ENCODE measurements at regions not wholly inside any gene's neighbourhood (a gene's known extent, or its start where the extent isn't known, plus 50 kb on each side); places are given as distances from the start of the nearest gene placed in this dataset.

DNA sequence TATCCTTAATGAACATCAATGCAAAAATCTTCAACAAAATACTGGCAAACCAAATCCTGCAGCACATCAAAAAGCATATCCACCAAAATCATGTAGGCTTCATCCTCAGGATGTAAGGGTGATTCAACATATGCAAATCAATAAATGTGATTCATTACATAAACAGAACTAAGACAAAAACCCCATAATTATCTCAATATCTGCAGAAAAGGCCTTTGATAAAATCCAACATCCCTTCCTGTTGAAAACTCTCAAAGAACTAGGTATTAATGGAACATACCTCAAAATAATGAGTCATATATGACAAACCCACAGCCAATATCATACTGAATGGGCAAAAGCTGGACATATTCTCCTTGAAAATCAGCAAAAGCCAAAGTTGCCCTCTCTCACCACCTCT, 54.6 kb upstream of the DEPDC1 start:
- no peak for FAIRE-seq

DNA sequence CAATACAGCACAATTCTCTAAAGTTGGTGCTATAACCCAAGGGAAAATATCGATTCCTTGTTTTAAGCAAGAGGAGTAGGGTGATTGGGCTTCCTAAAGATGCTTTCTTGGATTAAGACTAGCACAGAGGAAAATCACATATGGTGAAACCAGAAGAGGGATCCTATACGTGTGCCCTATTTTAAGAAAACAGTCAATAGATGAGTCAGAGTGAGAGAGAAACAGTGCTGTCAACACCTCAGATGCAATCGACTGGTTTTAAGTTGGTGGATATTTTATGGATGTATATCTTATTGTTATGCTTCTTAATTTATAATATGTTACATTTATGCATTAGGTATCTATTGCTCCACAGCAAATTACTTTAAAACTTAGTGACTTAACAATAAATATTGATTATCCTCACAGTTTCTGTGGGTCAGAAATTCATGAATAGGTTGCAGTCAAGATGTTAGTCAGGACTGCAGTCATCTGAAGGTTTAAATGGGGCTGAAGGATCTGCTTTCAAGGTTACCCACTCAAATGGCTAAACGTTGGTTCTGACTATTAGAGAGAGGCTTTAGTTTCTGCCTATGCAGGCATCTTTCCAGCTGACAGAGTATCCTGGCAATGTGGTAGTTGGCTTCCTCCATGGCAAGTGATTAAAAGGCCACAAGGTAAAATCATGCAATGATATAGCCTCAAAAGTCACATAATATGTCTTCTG, 61.6 kb upstream of the DEPDC1 start:
- FAIRE-seq, result no peak

DNA sequence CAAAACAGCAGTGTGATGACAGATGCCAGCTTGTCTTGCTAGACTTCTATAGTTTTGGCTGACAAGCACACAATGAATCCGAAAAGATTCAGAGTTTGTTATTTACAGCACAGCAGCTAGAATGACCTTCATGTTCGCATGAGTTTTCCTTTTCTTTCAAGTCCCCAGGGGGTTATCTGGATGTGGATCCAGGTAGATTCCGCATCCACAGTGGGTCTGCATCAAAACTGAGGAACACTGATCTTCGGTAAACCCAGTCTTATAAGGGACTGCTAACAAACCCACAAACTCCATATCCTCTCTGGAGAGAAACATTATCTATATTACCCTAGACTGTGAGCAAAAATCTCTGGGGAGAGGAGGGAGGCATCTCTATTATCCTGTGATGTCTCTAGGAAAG, 69.0 kb upstream of the DEPDC1 start:
- FAIRE-seq, result no peak

DNA sequence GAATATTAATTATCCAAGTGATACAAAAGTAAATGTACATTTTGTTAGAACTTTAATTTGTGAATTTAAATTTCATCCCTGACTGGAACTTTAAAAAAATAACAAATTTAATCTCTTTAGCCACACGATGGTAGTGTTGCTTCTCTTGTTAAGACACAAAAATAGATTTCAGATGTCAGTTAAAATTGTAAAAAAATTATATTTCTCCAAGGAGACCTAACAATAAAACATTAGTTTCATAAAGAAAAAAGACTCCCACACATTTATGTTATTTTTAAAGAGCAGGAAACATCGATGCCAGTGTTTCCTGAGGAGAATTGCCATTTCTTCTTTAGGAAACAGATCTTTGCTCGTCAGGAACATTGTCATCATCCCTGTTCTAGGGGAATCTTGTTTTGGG, 74.0 kb upstream of the DEPDC1 start:
- FAIRE-seq, result no peak

DNA sequence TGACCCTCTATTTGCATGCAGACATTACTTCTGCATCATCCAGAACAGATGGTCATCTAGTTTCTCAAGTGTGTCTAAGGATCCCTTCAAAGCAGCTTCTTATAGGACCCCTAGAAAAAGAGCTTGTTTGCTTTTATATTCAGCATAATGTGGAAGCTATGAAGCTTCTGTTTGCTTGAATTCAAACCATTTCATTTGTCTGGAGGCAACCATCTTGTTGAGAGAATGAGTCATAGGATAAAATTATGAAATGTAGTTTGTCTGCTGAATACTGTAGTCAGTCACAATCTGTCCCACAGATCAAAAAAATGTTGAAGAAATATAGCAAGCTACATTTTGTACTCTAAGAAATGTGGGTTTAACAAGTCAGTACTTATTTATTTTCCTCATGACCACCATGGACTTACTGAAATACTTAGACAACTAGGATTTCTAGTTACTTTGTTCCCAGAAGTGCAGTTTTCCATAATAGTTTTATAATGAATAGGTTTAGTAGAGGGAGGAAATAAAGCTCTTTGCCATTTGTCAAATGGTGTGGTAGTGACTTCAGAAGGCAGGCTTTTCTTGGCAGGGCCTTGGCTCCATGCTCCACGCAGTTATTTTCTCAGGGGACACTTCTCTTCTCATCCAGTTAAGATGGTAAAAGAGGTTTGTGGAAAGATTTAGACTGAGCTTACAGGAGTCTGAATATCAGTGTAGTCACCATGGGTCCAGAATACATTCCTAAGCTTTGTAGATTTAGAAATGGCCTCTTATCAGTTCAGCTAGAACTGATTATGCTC, 74.8 kb upstream of the DEPDC1 start:
- FAIRE-seq, result no peak

DNA sequence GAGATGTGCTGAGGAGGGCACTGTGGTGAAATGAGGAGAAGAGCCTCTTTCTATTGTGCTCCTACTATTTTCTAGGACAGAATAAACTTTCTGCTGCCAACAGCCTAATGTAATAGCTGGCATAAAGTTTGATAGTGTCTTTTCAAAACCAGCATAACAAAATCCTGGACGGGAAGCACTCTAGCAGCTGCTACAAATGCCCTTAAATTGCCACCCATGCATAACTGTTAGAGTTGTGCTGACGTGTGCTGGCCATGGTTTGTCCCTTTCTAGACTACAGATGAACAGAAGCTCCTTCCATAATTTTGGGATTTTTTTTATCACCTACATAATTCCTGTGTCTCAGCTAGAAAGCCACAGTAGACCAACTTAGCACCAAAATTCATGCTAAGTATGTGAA, 88.5 kb upstream of the DEPDC1 start:
- FAIRE-seq, result no peak

DNA sequence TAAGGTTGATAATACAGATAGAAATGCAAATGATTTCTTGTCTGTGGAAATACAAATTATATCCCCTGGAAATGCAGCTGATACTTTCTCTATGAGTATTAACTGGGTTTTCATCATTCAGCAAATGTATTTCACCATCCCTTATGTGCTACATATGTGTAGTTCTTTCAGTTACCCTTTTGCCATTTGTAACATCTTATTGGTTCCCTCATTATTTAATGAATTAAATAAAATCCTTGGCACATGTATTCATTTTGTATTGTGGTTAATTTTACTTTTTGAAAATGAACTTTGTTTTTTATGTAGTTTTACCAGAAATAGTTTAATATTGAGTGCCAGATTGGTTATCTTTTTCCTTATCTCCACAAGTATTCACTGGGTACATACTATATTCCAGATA, 89.9 kb upstream of the DEPDC1 start:
- FAIRE-seq, result no peak

DNA sequence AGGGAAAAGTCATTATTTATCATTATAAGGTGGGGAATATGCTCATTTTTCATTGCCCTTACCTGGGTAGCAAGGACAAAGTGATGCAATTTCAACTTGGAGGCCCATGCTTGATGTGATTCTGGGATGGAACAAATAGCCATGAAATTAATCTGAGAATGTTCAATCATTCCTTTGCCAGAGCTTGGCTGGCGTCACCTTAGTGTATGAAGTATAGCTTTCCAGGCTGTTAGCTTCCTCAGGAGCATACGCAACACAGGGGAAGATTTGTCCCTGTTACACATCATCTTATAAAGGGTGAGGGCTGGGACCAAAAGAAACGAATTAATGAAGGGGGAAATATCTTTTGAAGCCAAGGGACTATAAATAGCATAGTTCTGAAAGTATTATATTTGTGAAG, 91.4 kb upstream of the DEPDC1 start:
- FAIRE-seq, result no peak

DNA sequence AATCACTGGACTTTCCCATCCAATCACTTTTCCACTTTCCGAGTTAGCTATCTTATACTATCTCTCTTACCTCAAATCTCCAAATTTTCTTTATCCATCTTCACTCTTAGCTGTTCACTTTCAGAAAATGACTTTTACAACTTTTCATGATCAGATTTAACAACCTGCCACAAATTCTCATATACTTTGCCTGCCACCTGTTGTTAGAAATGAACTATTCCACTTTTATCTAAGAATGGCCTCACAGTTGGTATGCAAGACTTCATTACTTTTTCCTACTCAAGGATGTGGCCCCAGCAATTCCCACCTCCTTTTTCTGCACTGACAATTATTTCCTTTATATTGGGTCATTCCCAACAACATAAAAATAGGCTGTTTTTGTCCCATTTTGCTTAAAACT, 93.6 kb upstream of the DEPDC1 start:
- no peak for FAIRE-seq

DNA sequence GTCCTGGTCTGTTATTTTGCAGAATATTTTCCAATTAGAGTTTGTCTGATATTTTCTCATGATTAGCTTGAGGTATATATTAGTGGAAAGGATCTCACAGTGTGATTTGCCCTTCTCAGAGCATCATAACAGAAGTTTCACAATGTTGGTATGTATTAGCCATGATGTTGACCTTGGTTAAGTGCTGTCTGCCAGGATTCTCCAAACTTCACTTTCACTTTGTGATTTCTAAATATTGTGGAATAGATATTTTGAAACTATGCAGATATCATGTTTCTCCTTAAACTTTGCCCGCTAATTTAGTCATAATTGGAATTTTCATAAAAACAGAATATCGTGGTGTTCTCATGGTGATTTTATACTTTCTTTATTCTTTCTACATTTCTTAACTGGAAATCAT, 98.0 kb upstream of the DEPDC1 start:
- no peak for FAIRE-seq

DNA sequence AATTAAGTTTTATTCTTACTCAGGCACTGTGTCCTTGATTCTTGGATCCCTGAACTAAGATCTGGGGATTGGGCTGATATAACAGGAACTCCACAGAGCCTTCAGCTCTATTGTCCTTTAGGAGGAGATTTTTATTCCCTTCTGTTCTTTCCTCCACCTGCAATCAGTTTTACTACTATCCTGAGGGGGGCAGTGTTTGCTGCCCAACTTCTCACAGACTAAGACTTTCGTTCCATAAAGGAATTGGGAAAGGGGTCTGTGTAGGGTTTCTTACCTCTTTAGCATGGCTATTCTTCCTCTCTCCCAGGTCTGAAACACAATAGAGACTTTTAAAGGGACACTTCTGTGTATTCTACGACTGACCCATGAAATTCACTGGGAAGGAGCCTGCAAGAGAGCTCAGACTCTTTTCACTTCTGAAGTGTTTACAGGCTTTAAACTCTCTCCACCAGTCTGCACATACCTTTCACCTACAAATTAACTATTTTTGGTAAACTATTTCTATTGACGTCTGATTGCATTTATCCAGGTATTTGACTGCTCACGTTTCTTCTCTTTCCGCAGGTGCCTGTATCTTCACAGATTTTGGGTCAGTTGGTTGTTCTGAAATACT, 103.3 kb upstream of the DEPDC1 start:
- no peak for FAIRE-seq

DNA sequence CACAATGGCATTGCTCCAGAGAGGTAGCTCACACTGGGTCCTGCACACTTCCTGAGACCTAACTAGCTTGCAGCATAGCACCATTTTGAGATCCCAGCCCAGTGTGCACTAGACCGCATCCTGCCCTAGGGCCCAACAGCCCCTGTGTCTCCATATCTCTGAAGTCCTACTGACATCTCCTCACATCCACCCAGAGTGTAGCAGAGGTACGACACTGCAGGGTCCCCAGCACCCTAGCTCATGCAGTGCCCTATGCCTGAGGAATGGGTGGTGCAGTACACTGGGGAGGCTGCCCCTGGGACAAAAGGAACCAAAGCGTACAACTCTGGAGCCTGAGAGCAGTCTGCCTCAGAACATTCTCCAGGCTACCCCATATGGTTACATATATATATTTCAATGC, 111.4 kb upstream of the DEPDC1 start:
- no peak for FAIRE-seq

DNA sequence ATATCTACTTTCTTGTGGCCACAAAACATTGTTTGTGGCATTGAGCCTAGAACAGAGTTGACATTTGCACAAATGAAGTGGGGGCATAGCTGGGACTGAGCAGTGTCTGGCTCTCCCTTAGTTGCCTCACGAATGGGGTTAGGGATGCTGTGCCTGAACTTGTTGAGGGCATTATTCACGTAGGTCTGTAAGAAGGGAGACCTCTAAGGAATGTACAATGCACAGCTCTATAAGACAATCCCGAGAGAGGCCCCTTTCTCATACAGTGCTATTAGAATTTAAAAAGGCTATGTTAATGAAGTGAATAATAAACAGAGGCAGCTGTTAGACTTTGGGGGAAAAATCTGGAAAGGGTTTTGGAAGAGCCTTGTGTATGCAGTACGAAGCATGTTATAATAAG, 118.4 kb upstream of the DEPDC1 start:
- FAIRE-seq, result no peak

DNA sequence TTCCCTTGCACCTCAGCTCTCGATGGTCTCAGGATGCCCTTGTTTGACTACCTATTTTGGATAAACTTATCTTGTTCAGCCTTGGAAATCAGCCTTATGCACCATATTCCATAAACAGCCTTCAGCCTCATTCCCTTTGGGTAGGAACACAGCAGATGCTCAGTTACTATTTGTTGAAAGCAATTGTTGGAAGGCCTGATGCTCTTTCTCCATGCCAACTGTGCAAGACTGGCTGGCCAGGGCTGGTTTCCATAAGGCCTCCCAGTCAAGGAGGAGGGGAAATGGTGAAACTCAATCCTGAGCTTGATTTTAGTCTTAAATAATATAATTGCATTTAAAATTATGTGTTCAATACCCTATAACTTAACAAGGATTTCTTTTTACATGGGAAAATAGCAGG, 121.1 kb upstream of the DEPDC1 start:
- FAIRE-seq, result no peak

DNA sequence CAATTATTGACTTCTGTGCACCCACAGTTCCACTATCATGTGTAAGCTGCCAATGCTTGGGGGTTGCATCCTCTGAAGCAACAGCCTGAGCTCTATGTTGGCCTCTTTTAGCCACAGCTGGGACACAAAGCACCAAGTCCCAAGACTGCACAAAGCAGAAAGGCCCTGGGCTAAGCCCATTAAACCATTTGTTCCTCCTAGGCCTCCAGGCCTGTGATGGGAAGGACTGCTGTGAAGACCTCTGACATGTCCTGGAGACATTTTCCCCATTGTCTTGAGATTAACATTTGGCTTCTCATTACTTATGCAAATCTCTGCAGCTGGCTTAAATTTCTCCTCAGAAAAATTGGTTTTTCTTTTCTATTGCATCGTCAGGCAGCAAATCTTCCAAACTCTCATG, 123.7 kb upstream of the DEPDC1 start:
- no peak for FAIRE-seq

DNA sequence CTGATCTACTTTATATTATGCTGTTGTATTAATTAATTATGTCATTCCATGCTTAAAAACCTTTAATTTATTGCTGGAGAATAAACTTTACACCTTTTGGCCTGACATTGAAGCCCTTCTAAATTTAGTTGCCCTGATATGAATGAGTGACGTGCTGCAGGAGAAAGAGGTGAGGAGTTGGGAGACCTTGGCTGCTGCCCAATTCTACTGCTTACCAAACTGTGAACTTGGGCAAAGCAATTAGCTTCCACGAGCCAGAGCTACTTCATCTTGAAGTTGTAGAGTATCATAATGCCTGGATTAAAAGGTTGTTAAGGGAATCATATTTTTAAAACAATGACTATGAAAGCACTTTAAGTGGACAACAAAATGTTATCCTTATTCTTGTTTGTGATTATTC, 126.8 kb upstream of the DEPDC1 start:
- no peak for FAIRE-seq

DNA sequence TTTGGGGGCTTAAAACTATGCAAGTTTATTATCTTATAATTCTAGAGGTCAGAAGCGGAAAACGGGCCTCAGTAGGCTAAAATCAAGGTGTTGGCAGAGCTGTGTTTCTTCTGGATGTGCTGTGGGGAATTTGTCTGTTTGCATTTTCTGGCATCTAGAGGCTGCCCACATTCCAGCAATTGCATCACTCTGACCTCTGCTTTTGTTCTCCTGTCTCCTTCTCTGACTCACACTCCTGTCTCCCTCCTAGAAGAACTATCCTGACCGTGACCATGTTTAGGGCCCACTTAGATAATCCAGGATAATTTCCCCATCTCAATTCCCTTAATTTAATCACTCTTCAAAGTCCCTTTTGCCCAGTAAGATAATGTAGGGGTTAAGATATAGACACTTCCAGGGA, 127.4 kb upstream of the DEPDC1 start:
- no peak for FAIRE-seq

DNA sequence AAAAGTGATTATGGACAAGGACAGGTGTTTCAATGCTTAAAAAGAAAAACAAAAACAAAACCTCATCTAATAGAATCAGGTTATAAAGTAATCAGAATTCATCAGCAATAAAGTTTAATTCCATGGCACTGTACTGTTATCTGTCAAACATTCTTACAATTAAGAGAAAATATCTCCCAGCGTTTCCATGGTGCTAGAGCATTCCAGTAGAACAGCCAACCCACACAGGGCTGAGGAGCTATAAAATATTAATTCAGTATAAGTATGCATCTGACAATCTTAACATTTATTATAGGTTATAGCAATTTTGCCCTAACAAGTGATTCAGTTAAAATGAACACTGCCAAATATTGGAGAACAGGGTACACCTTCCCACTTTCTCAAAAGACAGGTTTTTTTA, 128.7 kb upstream of the DEPDC1 start:
- FAIRE-seq, result no peak

DNA sequence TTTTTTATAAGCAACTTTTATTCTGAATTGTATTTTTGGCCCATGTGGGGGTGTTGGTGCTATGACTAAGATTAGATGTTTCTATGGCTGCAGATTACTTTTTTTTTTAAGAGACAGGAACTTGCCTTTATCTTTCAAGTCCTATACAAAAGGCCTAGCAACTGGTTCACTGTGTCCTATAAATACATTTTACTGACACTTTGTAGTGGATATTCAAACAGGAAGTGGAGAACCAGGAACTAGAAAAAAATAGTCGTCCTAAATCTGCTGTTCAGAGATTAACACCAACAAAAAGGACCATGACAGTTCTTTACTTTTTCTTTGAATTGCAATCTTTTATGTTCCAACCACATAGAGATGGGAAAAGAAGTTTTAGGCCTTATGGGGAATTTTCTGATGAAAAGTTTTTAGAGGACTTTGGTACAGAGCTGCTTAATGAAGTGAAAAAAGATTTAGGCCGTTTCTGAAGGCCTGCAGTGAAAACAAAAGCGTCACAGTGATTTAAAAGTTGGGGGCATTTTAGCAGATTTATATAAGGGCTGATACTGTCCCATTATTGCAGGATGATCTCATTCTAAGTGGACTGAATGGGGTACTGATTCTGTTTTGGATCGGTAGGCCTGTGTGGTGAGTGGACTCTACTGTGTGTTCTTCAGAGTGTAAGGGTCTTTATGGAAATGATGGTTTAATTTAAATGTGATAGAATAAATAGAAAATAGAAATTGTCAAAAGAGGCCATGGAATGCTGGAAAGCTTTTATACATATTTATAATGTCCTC, 136.4 kb upstream of the DEPDC1 start:
- FAIRE-seq, result no peak

DNA sequence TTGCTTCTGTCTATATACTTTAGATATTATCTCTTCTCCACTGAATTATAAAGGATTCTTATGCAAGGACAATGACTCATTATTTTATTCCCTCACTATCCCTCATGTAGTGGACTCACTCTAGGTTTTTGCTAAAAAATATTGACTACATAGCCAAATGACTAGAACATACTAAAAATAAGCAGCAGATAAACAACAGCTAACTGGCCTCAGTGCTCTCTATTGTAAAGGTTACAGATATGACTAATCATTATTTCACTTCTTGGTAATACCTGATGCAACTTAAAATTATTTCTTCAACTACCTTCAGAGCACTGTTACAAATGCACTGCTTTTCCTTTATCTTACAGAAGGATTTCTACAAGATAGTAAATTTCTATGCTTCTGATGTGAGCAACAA, 147.6 kb upstream of the DEPDC1 start:
- no peak for FAIRE-seq

DNA sequence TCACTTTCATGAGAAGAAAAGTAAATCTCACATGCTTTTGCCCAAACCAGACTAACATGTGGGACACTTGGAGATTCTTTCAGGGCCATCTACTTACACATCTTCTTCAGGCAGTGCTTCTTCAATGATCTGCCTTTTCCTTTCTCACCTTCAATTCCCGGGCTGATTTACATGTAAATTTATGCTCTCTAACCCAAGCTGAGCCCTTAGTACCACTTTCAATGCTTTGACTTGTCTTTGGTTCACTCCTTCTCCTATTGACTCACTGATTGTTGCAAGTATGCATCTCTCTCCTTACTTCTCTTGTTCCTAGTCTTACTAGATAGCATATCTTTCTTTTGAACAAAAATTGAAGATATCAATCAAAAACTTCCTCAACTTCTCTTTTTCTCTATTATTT, 154.2 kb upstream of the DEPDC1 start:
- no peak for FAIRE-seq

DNA sequence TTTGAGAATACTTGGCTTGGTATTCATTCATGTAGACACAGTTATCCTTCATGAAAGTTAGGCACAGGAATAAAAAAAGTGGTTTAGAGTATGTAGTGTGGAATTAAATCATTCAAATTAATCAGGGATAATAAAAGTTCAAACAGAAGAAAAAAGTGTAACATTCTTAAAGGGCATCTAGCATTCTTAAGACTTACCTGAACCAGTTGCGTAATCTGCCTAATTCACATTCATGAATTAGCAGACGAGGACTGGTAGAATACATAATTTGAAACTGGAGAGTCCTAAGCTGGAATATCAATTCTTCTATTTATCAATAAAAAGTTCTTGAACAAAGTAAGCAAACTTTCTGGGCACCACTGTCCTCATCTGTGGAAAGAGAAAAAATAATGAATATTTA, 157.0 kb upstream of the DEPDC1 start:
- no peak for FAIRE-seq

DNA sequence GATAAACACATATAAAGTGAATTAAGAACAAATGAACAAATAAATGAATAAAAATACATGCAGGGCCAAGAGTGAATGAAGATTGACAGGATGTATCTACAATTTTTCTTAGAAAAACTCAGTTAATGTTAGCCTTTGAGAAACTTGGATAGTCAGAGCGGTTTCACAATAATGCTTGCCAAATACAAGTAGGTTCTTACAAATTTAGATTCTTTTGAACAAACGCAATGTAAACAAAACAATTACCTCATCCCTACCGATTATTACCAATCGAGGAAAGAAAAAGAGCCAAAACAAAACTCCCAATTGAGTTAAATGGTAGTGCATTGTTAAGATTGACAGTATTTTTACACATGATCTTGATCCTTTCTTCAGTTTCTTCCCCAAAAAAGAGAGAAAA, 176.9 kb upstream of the DEPDC1 start:
- FAIRE-seq, result no peak

DNA sequence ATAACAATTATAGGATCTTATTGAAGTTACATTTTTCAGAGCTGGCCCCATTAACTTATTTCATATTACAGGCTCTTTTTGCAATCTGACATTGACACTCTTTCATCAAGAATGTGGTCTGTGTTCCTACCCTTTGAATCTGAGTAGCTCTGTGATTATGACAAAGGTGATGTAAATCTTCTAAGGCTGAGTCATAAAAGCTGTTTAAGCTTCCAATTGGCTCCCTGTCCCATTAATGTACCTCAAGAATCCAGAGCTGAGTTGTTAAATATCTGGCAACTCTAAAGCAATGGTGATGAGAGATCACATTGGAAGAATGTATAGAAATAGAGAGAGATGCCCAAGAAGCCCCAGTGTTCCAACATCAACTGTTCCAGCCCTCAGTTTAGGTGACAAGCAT, 178.5 kb upstream of the DEPDC1 start:
- no peak for FAIRE-seq
